ENCODE measurements at regions not wholly inside any gene's neighbourhood (a gene's known extent, or its start where the extent isn't known, plus 50 kb on each side); places are given as distances from the start of the nearest gene placed in this dataset.

- TF ChIP-seq USF2 (IDR thresholded peaks at IDR 0.05): no peak
- no peak for TF ChIP-seq POLR2A (IDR thresholded peaks at IDR 0.05; ENCODE audit: low read length)
- no peak for TF ChIP-seq CTCF (IDR thresholded peaks at IDR 0.05)
- no peak for TF ChIP-seq MAX (IDR thresholded peaks at IDR 0.05)
- TF ChIP-seq CEBPB (IDR thresholded peaks at IDR 0.05): no peak
- no peak for TF ChIP-seq PHF8 (IDR thresholded peaks at IDR 0.05; ENCODE audit: borderline replicate concordance, low read depth)
- no peak for TF ChIP-seq BHLHE40 (IDR thresholded peaks at IDR 0.05; ENCODE audit: low read depth, low read length)
- TF ChIP-seq CBX2 (IDR thresholded peaks at IDR 0.05; ENCODE audit: borderline replicate concordance, low read depth): no peak
These were observed 133.4 kb downstream of the SLC6A15 start for GRCh38 chr12:84779169-84779568.

Measured in A549 (cell line).